ENCODE measurements at regions not wholly inside any gene's neighbourhood (a gene's known extent, or its start where the extent isn't known, plus 50 kb on each side); places are given as distances from the start of the nearest gene placed in this dataset.

GRCh38 chr7:17129218-17129617 lies 169.2 kb upstream of the AHR start:
- TF ChIP-seq FOSL2 (IDR thresholded peaks at IDR 0.05), result no peak
- TF ChIP-seq FOSL2 (CRISPR knock-in tag; IDR thresholded peaks at IDR 0.05), result no peak
- TF ChIP-seq MAZ (IDR thresholded peaks at IDR 0.05; ENCODE audit: borderline replicate concordance, low read depth, low read length), result no peak
- TF ChIP-seq CTCF (IDR thresholded peaks at IDR 0.05), result no peak
- TF ChIP-seq NR3C1 (IDR thresholded peaks at IDR 0.05), result no peak
- TF ChIP-seq EP300 (IDR thresholded peaks at IDR 0.05), result no peak
- no peak for TF ChIP-seq CHD4 (IDR thresholded peaks at IDR 0.05; ENCODE audit: borderline replicate concordance)
- TF ChIP-seq POLR2A (IDR thresholded peaks at IDR 0.05; ENCODE audit: low read length), result no peak
- no peak for TF ChIP-seq CEBPB (IDR thresholded peaks at IDR 0.05)
- no peak for TF ChIP-seq JUN (IDR thresholded peaks at IDR 0.05)
